HFFc6 (cell line): ENCODE measurements at regions not wholly inside any gene's neighbourhood (a gene's known extent, or its start where the extent isn't known, plus 50 kb on each side); places are given as distances from the start of the nearest gene placed in this dataset.
"Not testable (repeated sequence)": the region's sequence is repeated elsewhere in the genome, so short reads cannot be mapped to it uniquely, and the experiment has no call there.

Source experiments
- DNase-seq: peaks from one replicate; pipeline ENCODE4 v3.0.0-alpha.2; 2018
- H3K27ac Mint-ChIP-seq: 2 replicates; pipeline ENCODE4 v1.8.0; 2020; ENCODE audit warnings: mild to moderate bottlenecking, mixed read lengths
- H3K27me3 Mint-ChIP-seq: 2 replicates; pipeline ENCODE4 v1.8.0; 2021; ENCODE audit warnings: mild to moderate bottlenecking, moderate library complexity, mixed read lengths; ENCODE audit not compliant: insufficient read depth
- H3K36me3 Mint-ChIP-seq: 2 replicates; pipeline ENCODE4 v1.8.0; 2021; ENCODE audit warnings: low read depth, mixed read lengths
- H3K4me1 Mint-ChIP-seq: 2 replicates; pipeline ENCODE4 v1.8.0; 2020; ENCODE audit warnings: low read depth, mixed read lengths
- H3K4me3 Mint-ChIP-seq: 2 replicates; pipeline ENCODE4 v1.8.0; 2020; ENCODE audit warnings: mild to moderate bottlenecking, moderate library complexity, mixed read lengths
- H3K9me3 Mint-ChIP-seq: 2 replicates; pipeline ENCODE4 v1.8.0; 2020; ENCODE audit warnings: mild to moderate bottlenecking, mixed read lengths
- CTCF ChIP-seq: fragments of 200-600 bp; sonication (generic); IDR thresholded peaks from 2 replicates; pipeline ENCODE4 v1.5.0; 2021; ENCODE audit warnings: antibody characterized with exemption, mild to moderate bottlenecking

DNA sequence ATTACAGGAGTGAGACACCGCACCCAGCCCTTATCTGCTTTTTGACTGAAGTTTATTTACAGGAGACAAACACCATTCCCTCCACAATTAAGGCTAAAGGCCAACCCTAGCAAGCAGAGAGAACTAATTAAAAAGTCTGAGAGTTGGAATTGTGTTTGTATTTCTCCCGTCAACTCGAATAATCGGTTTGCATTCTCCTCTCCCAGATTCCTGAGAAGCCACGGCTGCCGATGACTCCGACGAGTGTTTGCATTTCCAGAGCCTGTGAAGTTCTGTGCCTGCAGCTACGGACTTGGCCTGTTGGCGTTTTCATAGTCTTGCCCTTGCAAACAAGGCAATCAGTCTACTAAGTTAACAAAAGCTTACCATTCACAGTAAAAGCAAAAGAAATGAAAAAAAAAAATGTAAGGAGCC, 73.2 kb upstream of the NUP50 start:
- H3K27ac Mint-ChIP-seq: no peak overlapping the region
- no peak overlapping the region for H3K4me3 Mint-ChIP-seq
- peak; percentile 52 for DNase-seq
- peaks cover 6% of the 10 kb centered on the region; the same call in 1 of the 2 replicates for H3K9me3 Mint-ChIP-seq
- peaks cover 42% of the 10 kb centered on the region for H3K27me3 Mint-ChIP-seq
- no peaks in the 10 kb centered on the region for H3K36me3 Mint-ChIP-seq
- TF ChIP-seq CTCF: no peak
- H3K4me1 Mint-ChIP-seq: no peaks in the 10 kb centered on the region

DNA sequence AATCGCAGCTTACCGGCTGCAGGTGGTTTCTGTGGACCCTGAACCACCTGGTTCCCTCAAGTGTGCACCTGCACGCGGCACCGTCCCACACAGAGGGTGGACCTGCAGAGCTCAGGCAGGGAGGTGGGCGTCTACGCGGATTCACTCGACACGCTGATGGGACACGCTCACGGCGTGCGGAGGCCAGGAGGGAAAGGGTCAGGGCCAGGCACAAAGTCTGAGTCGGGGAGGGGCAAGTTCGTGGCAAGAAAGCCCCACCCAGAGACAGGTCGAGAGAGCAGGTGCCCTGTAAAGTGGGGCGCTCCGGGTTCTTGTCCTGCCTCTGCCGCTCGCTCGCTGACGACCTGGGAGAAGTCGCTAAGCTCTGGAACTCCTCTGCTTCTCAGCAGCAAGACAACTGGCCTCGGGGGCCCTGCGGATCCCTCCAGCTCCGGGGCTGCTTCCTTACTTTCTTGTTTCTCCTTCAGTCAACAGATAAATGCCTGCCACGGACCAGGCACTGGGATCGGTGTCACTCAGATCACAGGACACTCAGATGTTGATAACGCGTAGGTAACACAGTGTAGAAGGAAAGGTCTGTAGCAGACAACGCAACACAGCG, 72.4 kb upstream of the NUP50 start:
- Mint-ChIP-seq H3K9me3 (peaks cover 6% of the 10 kb centered on the region; the same call in 1 of the 2 replicates), H3K27ac (no peak overlapping the region), H3K27me3 (peaks cover 46% of the 10 kb centered on the region), H3K36me3 (no peaks in the 10 kb centered on the region), H3K4me3 (no peak overlapping the region), H3K4me1 (no peaks in the 10 kb centered on the region)
- TF ChIP-seq CTCF: no peak
- no peak for DNase-seq

GRCh38 chr22:45091875-45092274, 71.8 kb upstream of the NUP50 start:
- H3K9me3 Mint-ChIP-seq, H3K27ac Mint-ChIP-seq, H3K4me3 Mint-ChIP-seq: not testable (repeated sequence)

DNA sequence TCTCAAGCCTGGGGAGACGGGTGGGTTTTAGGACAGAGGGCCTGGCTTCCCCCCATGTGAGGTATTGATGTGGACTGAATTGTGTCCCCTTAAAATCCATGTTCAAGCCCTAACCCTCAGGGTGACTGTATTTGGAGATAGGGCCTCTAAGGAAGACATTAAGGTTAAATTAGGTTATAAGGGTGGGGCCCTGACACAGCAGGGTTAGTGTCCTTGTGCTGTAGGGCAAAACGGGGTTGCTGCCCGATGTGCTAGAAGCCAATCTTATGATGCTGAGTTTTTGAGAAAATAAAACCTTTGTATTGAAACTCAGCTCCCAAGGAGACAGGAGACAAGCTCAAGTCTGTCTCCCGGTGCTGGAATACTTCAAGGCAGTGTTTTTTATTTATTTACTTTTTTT, 71.1 kb upstream of the NUP50 start:
- no peaks in the 10 kb centered on the region for H3K4me1 Mint-ChIP-seq
- H3K36me3 Mint-ChIP-seq: no peaks in the 10 kb centered on the region
- H3K9me3 Mint-ChIP-seq: peaks cover 6% of the 10 kb centered on the region; the same call in 1 of the 2 replicates
- no peak for DNase-seq
- no peak overlapping the region for H3K4me3 Mint-ChIP-seq
- H3K27ac Mint-ChIP-seq: no peak overlapping the region
- TF ChIP-seq CTCF: no peak
- peaks cover 53% of the 10 kb centered on the region for H3K27me3 Mint-ChIP-seq

More at GRCh38 chr22:45091875-45092274, 71.8 kb upstream of the NUP50 start:
- H3K27me3 Mint-ChIP-seq: peaks cover 48% of the 10 kb centered on the region
- not testable (repeated sequence) for H3K36me3 Mint-ChIP-seq, H3K4me1 Mint-ChIP-seq, DNase-seq

DNA sequence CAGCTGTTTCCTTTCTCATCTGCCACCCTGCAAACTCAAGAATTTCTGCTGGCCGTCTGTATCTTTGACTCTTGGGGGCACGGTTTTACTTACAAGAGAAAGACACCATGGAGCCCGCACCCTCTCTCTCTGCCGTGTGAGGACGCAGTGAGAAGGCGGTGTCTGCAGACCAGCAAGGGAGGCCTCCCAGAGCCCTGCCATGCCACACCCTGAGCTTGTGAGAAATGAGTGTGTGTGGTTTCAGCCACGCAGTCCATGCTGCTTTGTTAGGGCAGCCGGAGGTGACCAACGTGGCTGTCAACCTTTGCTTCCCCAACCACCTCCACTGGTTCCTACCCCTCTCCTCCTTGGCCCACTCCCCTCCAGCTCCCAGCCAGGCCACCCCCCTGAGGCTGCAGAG, 70.1 kb upstream of the NUP50 start:
- Mint-ChIP-seq H3K9me3 (peaks cover 6% of the 10 kb centered on the region; the same call in 1 of the 2 replicates), H3K4me3 (no peak overlapping the region), H3K27ac (no peak overlapping the region), H3K4me1 (no peaks in the 10 kb centered on the region), H3K27me3 (peaks cover 58% of the 10 kb centered on the region), H3K36me3 (no peaks in the 10 kb centered on the region)
- TF ChIP-seq CTCF: no peak
- DNase-seq: no peak

DNA sequence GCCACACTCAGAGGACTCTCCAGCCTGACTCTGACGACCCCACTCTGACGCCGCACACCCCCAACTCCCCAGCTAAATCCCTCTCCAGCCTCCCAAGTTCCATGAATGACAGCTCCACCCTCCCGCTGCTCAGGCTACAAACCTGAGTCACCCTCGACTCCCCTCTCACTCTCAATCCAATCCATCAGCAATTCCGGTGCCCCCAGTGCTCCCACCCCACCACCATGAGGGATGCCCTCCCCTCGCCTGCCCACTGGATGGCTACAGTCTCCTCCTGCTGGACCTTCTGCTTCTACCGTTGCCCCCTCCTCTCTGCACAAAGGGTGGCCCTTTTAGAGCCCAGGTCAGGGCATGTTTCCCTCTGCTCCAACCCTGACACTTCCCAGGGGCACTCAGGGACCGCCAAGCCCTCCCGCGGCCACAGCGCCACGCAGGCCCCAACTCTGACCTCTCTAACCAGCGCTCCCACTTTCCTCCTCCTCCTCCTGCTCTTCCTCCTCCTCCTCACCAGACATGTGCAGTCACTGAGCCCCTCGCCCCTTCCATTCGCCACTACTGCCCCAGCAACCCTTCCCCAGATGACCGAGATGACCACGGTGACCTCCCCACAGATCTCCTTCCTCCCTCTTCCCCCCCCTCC, 69.5 kb upstream of the NUP50 start:
- H3K4me3 Mint-ChIP-seq: no peak overlapping the region
- no peak overlapping the region for H3K27ac Mint-ChIP-seq
- no peaks in the 10 kb centered on the region for H3K36me3 Mint-ChIP-seq
- TF ChIP-seq CTCF: no peak
- peaks cover 57% of the 10 kb centered on the region for H3K27me3 Mint-ChIP-seq
- DNase-seq: no peak
- H3K4me1 Mint-ChIP-seq: no peaks in the 10 kb centered on the region
- H3K9me3 Mint-ChIP-seq: peaks cover 6% of the 10 kb centered on the region; the same call in 1 of the 2 replicates
